NCI-H69 (cell line): ENCODE measurements at regions not wholly inside any gene's neighbourhood (a gene's known extent, or its start where the extent isn't known, plus 50 kb on each side); places are given as distances from the start of the nearest gene placed in this dataset.
"Not testable (repeated sequence)": the region's sequence is repeated elsewhere in the genome, so short reads cannot be mapped to it uniquely, and the experiment has no call there.

Experiments used
- DNase-seq: peaks from one replicate; lab custom pipeline; 2025; lab: John Stamatoyannopoulos, UW

DNA sequence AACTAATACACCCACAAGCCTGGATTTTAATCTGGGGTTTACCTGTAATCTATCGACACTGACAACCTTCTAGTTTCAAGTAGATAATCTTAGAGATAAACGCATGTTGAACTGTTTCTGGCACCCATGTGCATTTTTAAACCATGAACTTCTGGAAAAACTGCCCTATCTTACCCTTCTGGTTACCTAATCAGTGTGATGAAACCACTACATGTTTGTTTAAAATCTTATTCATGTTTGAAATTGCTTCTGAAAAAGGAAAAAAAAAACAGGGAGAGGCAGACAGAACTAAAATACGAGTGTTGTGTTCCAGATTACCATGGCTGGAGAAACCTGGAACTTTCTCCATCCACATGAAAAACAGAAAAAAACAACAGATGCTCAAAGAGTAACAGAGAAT lies 139.3 kb downstream of the MID1IP1 start:
- no peak for DNase-seq

DNA sequence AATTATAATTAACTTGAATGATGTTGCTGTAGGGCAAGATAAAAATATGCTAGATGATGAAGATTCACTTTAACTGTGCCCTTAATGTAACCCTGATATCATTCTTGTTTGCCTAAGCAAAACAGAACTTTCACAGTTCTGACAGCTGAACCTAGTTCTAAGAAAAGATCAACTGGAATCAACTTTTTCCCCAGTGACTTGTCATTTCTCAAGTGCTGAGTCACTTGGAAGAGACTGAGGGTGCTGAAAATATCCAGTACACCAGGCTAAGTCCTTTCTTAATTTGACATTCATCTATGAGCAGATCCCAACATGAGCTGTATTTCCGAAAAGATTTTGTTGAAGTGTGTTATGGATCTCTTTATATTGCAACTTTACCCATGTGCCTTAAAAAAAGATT lies 140.4 kb downstream of the MID1IP1 start:
- no peak for DNase-seq

DNA sequence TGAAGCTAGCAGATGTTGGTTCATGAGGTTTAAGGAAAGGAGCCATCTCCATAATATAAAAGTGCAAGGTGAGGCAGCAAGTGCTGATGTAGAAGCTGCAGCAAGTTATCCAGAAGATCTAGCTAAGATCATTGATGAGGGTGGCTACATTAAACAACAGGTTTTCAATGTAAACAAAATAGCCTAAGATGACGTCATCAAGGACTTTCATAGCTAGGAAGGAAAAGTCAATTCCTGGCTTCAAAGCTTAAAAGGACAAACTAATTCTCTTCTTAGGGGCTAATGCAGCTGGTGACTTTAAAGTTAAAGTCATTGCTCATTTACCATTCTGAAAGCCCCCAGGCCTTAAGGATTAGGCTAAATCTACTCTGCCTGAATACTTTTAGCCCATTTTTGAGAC lies 141.9 kb downstream of the MID1IP1 start:
- DNase-seq: no peak

DNA sequence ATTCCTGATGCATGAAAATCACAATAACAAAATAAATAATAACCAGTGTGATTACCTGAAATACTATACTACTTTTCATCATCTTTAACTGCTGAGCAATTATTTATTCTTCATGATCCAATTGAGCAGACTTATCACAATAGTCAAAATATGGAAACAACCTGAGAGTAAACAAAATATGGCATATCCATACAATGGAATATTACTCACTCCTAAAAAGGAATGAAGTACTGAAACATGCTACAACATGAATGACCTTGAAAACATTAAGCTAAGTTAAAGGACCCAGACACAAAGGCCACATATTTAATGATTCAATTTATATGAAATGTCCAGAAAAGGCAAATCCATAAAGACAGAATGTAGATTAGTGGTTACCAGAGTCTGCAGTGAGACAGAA lies 146.8 kb downstream of the MID1IP1 start:
- DNase-seq: no peak

DNA sequence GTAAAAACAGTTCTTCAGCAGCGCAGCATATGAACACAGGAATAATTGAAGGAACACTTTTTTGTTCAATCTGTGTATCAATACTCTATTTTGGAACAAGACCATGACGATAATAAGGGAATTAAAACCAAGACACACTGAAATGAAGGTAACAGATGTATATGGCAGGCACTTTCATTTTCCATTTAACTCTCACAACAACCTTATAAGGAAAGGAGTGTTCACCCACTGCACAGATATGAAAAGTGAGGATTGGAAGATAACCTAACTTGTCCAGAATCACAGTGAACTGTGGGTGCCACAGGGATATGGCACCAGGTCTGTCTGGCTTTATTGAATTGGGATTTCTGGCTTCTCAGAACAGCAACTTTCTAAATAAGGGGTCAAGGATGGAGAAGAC lies 153.3 kb downstream of the MID1IP1 start:
- no peak for DNase-seq

DNA sequence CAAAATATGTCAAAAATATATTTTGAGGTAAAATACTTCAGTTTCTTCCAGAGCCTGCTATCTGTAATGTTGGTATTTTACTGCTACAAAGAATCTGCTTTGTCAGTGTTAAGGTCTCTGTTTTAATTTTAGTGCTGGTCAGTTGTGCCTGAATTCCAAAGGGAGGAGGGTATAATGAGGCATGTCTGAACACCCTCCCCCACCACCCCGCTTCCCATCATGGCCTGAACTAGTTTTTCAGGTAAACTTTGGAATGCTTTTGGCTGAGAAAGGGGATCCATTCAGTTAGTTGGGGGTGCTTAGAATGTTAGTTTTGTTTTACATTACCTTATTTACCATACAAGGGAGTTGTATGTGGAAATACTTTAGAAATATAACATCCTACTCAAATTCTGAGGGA lies 158.5 kb downstream of the MID1IP1 start:
- DNase-seq: no peak

DNA sequence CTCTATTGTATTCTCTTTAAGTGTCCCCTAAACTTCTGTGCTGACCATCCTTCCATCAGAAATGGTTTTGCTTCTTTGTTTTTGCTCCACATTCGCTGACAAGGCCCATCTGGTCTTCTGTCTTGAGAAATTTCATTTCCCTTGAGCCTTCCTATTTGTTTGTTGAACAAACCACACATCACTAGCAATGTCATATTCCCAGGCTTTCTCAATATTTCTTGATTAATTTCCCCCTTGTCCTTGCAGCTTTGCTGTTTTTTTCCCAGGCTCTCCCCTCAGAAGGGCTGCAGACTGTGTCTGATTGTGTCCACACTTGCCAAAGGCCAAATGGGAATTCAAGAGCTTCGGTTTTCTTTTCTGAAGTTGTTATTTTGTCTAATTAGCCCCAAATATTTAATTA lies 158.9 kb downstream of the MID1IP1 start:
- no peak for DNase-seq

DNA sequence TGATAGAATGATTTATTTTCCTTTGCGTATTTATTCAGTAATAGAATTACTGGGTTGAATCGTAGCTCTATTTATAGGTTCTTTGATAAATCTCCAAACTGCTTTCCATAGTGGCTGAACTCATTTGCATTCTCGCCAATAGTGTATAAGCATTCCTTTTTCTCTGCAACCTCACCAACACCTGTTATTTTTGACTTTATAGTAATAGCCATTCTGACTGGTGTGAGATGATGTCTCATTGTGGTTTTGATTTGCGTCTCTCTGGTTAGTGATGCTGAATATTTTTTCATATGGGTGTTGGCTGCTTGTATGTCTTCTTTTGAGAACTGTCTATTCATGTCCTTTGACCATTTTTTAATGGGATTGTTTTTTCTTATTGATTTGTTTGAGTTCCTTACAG lies 160.7 kb downstream of the MID1IP1 start:
- DNase-seq: no peak

DNA sequence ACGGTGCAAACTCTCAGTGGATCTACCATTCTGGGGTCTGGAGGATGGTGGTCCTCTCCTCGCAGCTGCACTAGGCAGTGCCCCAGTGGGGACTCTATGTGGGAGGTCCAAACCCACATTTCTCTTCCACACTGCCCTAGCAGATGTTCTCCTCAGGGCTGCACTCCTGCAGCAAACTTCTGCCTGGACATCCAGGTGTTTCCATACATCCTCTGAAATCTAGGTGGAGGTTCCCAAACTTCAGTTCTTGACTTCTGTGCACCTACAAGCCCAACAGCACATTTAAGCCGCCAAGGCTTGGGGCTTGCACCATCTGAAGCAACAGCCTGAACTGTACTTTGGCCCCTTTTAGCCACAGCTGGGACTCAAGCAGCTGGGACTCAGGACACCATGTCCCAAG lies 162.0 kb downstream of the MID1IP1 start:
- not testable (repeated sequence) for DNase-seq

DNA sequence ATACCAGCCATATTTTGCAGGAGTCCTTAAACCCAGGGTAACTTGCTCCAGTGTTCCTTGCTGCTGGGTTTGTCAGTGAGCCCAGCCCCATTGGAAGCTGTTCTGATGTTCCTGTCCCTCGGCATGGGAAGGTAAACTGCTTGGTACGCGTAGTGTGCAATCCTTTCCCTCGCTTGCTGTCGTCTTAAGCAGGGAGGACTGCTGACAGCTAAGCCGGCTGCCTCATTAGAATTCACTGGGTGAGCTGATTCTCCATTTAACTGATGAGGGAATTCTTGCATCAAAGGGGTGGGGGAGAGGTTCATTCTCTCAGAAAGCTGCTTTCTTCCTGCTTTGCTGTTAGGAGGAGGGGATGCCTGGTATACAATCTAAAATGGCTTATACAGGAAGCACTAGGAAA lies 164.6 kb downstream of the MID1IP1 start:
- no peak for DNase-seq

DNA sequence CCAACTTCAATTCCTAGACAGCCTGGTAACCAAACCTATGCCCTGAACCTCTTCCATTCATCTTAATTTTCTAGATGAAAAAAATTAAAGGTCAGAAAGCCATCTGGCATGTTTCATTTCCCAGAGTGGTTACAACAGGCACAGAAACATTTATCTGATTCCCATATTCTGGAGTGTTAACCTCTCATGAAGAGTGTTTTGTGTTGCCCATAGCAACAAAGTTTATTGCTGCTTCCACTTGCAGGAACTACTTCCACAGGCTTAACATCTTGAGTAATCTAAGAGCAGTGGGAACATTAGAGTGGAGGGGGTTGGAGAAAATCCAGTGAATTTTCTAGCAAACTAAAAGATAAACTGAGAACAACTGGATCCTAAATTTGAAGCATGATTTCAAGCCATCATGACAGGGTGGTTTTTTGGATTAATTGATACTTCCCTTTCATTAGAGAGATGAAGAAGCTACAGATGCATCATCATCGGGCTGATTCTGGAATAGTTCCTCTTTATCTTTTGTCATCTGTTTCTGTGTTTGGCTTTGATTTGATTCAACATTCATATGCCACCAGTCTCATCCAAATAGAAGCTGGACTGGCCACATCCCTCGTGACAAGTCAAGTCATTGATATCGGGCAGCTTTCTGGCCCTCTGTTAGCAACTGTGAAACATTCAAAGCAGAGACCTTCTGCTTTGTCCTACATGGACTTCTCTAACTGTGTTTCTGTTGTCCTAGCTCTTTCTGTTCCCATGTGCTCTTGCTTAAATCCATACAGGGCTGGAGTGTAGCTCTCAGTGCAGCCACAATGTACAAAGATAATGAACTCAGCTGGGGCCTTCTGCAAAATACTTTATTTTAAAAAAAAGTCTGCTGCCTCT lies 167.3 kb downstream of the MID1IP1 start:
- DNase-seq: no peak

DNA sequence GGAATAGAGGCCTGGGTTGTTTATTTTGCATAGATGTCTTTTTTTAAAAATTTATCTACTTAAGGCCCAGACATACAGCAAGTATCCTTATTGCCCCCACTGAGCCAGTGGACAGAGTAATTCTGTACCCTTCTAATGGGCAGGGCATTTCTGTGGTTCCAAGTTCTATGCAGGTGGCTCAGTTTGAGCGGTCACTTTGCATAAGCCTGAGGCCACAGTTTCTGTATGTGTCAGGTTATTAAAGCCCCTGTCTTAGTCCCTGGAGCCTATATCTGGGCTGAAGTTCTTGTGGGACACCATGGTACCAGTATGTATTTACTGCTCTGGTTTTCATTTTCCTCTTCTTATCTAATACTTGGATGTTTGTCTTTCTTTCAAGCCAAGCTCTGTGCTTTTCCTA lies 168.8 kb downstream of the MID1IP1 start:
- DNase-seq: no peak

DNA sequence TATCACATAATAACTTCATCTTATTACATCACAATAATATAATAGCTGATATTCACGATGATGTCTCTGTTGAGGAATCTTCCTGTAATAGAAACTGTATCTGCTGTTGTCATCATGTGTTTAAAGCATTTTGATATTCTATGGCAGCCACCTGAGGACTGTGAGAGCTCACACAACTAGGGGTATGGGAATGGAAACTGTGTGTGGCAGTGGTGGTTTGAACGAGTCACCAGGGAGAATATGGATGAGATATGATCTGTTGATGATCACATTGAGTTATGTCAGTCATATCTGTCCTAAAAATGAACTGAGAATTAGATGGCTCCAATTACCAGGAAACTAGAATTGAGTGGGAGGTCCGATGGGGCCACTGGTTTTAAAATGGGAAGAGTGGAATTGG lies 169.6 kb downstream of the MID1IP1 start:
- DNase-seq: no peak

DNA sequence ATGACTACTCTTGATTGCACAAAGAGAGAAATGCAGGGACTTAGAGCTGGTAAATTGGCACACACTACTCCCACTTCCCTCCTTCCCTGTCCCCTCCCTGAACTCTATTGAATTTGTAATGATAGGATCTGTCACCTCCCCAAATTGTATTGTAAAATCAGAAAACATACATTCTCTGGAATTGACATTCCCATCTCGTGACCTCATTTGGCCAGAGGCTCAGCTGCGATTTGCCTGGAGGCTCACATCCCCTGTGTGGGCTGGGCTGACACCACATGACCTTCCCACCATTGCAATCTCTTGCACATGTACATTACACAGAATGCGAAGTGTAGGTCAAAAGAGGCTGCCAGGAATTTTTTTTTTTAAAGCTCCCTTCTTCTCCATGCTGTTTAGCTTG lies 172.1 kb downstream of the MID1IP1 start:
- peak; percentile 19 for DNase-seq

DNA sequence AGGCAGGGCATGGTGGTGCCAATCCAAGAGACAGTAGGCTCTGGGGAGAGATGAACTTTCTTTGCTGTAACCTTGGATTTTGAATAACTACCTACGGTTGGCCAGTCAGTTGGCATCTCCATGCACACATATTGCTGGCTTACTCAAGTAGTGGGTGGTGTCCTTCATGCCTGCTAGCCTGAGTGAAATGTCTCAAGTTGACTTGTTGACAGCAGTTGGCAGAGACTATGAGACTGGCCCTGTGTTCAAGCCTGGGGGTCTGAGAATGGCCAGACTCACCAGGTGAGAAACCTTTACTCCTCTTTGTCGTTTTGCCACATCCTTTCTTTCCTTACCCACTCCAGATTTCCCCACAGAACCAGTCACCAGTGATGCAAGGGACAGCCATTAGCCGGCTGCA lies 173.3 kb downstream of the MID1IP1 start:
- no peak for DNase-seq

DNA sequence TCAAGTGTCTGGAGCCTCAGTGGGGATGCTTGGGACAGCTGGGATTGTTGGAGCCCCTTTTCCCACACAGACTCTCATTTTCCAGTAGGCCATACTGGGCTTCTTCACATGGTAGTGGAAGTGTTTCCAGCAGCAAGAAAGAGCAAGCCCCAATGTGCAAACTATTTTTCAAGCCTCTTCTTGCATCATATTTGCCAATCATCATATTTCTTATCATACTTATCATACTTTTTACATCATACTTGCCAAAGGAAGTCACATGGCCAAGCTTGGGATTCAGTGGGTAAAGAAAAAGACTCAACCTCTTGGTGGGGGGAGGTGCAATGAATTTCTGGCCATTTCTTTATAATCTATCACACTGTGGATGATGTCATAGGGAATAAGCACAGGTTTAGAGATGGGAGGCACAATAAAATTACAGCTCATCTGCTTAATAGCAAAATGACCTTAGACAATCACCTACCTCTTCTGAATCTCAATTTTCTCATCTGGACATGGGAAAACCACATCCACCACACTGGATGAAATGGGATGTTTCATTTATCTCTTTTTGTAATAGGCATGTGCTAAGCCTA lies 174.2 kb downstream of the MID1IP1 start:
- no peak for DNase-seq

DNA sequence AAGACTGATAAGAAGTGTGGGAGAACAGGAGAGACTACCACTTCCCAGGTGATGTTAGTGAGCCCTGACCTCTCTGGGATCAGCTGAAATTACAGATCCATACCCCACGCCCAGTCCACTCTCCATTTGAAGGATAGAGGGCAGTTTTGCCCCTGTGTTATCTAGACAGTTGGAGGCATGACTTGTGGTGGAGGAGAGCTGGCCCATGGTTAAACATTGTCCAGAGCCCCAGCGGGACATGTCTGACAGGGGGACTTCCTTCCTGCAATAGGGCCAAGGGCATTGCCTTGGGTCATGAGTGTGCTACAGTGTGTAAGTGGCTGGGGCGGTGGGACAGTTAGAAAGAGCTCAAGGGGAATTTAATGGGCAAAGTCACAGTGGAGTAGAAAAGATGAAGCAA lies 181.1 kb downstream of the MID1IP1 start:
- DNase-seq: no peak

DNA sequence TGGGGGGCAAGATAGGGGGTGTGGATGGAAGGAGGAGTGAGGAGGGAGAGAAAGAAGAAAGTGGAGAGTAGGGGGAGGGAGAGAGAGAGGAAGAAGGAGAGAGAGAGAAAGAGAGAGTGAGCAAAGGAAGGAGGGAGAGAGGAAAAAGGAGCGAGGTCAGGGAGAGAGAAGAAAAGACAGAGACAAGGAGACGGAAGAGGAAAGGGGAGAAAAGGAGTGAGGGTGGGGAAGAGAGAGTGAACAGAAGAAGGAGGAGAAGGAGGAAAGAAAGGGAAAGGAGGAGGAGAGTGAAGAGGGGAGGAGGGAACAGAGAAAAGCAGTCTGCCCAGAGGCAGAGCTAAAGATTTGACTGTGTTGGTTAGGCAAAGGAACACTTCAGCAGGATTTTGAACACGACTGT lies 181.6 kb downstream of the MID1IP1 start:
- DNase-seq: no peak

DNA sequence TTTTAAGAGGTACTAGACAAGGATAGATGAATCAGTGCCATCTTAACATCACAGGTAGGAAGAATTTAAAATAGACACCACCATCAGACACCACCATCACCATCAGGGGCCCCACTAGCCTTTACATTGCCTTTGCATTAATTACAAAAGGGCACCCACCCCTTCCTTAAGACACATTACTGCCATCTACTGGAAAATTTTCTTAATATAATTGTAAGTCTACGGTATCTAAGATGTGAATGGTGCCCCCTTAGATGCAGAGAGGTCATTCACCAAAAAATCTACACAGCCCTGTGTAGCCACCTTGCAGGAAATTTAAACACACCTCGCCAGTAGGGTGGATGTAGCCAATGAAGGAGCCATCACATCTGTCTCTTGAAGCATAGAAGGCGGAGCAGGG lies 184.1 kb downstream of the MID1IP1 start:
- DNase-seq: peak; percentile 64

DNA sequence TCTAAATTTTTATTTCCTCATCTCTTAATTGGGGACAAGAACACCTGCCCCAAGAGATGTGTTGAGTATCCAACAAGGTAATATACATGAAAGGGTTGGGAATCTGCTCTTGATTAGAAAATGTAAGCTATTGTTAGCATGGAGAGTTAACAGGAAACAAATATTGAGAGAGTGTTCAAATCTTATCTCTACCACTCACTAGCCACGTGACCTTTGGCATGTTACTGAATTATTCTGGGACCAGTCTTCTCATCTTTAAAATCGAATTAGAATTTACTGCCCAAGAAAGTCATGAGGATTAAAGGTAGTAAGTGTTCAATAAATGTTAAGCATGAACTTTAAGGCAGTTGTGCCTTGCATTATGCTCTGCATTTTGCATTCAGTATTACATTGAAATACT lies 184.7 kb downstream of the MID1IP1 start:
- DNase-seq: no peak

DNA sequence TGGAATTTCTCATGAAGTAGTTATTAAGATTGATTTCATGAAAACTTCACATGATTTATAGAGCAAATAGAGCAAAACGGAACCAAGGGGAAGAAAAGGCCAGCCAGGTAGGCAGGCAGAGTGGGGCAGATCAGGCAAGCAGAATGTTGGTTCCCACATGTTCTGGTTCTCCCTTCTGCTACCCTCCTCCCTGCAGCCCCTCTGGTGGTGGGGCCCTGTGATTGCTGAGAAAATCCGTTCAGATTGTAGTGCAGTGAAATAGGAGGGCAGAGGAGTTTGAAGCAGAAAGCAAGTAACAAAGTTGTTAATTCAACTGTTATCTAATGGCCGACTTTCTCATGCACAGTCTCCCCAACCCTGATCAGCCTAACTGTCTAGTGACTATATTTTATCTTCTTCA lies 185.3 kb downstream of the MID1IP1 start:
- no peak for DNase-seq

DNA sequence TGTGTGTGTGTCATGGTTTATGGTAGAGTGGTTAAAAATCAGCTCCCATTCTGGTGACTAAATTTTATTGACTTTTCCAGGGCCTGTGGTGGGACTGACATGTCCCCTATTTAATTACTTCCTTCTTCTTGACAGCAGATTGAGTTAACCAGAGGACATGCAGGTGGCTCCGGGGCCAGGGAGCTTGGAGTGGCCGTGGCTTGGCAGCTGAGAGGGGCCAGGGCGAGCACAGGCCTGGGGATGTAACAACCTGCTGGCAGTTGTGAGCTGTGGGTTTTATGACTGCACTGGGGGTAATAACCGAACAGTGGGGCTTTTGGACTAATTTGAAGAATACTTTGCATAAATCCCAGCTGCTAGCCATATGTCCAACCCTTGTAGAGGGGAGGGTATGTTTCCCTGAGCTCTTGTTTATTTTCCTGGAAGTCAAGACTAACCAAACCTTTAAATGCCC lies 186.0 kb downstream of the MID1IP1 start:
- peak; percentile 72 for DNase-seq

DNA sequence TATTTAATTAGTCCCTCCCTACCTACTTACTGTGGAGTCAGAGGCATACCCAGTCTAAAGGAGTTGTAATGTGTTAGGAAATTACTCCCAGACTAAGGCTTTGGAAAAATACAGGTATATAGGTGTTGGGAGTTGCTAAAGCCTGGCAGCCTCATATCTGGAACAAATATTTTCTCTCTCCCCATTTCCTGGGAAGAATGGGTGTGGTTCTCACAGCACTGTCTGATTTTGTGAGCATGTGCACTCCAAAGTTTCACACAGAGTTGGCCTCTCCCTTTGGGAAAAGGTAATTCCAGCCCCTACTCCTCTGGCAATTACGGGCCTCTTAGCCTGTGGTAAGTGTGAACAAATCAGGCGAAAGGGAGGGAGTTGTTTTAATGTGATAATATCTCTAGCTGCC lies 187.0 kb downstream of the MID1IP1 start:
- DNase-seq: peak; percentile 11

DNA sequence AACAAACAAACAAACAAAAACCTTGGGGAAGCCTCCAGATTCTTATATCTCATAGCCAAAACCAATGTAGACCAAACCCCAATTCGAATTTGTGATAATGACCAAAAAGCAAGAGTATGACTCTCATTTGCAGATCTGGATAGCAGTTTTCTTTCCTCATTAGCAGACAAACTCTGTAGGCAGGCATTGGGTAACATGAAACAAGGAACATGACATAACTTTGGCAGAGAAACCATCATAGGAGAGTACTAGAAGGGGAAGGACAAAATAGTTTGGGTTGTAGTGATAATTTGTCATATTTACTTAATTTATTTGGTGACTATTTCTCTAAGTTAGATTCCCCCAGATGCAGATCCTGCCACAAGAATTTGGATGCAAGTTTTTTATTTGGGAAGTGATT lies 187.8 kb downstream of the MID1IP1 start:
- no peak for DNase-seq
